BE2C (cell line): ENCODE measurements at regions not wholly inside any gene's neighbourhood (a gene's known extent, or its start where the extent isn't known, plus 50 kb on each side); places are given as distances from the start of the nearest gene placed in this dataset.

Experiments
- DNase-seq: peaks from one replicate; pipeline ENCODE4 v3.0.0-alpha.2; 2020
- H3K27me3 ChIP-seq: fragments of 250-450 bp; sonication (Bioruptor Pico); 2 replicates; pipeline ENCODE4 v1.5.1; 2020; ENCODE audit warnings: mild to moderate bottlenecking
- H3K36me3 ChIP-seq: fragments of 250-450 bp; sonication (Bioruptor Pico); 2 replicates; pipeline ENCODE4 v1.5.1; 2020; ENCODE audit warnings: mild to moderate bottlenecking
- H3K4me1 ChIP-seq: fragments of 250-450 bp; sonication (Bioruptor Pico); 2 replicates; pipeline ENCODE4 v1.5.1; 2020
- H3K4me3 ChIP-seq: 2 replicates; pipeline ENCODE4 v1.5.1; 2011; ENCODE audit warnings: low read depth, low read length
- H3K9me3 ChIP-seq: fragments of 250-450 bp; sonication (Bioruptor Pico); 2 replicates; pipeline ENCODE4 v1.5.1; 2020
- CTCF ChIP-seq: IDR thresholded peaks from 2 replicates; pipeline ENCODE4 v1.5.1; 2012; ENCODE audit warnings: mild to moderate bottlenecking, low read depth, low read length

- H3K4me1 ChIP-seq = no peaks in the 10 kb centered on the region
- H3K9me3 ChIP-seq = no peaks in the 10 kb centered on the region
- no peaks in the 10 kb centered on the region for H3K36me3 ChIP-seq
- DNase-seq = no peak
- H3K27me3 ChIP-seq = no peaks in the 10 kb centered on the region
- no peak for TF ChIP-seq CTCF
- no peak overlapping the region for H3K4me3 ChIP-seq
These were observed 122.3 kb upstream of the USP9X start for GRCh38 chrX:40962793-40963407.

- Histone ChIP-seq H3K36me3 (no peaks in the 10 kb centered on the region), H3K9me3 (no peaks in the 10 kb centered on the region), H3K27me3 (no peaks in the 10 kb centered on the region), H3K4me1 (no peaks in the 10 kb centered on the region), H3K4me3 (no peak overlapping the region)
- DNase-seq = no peak
- TF ChIP-seq CTCF = no peak
These were observed 121.2 kb upstream of the USP9X start for GRCh38 chrX:40964008-40964407.

GRCh38 chrX:40964633-40965586 is 120.3 kb upstream of the USP9X start:
- H3K9me3 ChIP-seq = no peaks in the 10 kb centered on the region
- no peak overlapping the region for H3K4me3 ChIP-seq
- no peak for DNase-seq
- TF ChIP-seq CTCF = no peak
- H3K27me3 ChIP-seq = no peaks in the 10 kb centered on the region
- H3K36me3 ChIP-seq = no peaks in the 10 kb centered on the region
- no peaks in the 10 kb centered on the region for H3K4me1 ChIP-seq

GRCh38 chrX:40966213-40966820 is 118.9 kb upstream of the USP9X start:
- Histone ChIP-seq H3K27me3 (no peaks in the 10 kb centered on the region), H3K36me3 (no peaks in the 10 kb centered on the region), H3K4me1 (no peaks in the 10 kb centered on the region), H3K4me3 (no peak overlapping the region), H3K9me3 (no peaks in the 10 kb centered on the region)
- no peak for DNase-seq
- TF ChIP-seq CTCF = no peak

- no peak for DNase-seq
- Histone ChIP-seq H3K27me3 (no peaks in the 10 kb centered on the region), H3K9me3 (no peaks in the 10 kb centered on the region), H3K4me3 (no peak overlapping the region), H3K36me3 (no peaks in the 10 kb centered on the region), H3K4me1 (no peaks in the 10 kb centered on the region)
- no peak for TF ChIP-seq CTCF
These were observed 117.1 kb upstream of the USP9X start for GRCh38 chrX:40968180-40968579.
